ENCODE measurements at regions not wholly inside any gene's neighbourhood (a gene's known extent, or its start where the extent isn't known, plus 50 kb on each side); places are given as distances from the start of the nearest gene placed in this dataset.
A peak's percentile ranks its signal among the peaks of the same experiment; 100 is the strongest.

DNA sequence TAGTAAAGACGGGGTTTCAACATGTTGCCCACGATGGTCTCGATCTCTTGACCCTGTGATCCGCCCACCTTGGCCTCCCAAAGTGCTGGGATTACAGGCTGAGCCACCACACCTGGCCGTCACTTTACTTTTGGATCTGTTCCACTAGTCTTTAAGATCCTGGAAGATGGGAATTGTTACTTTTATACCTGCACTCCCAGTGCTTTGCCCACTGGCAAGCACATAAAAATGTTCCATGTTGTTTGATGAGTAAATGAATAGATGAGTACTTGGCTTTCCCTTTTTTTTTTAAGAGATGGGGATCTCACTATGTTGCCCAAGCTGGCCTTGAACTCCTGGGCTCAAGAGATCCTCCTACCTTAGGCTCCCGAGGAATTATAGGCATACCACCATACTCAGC is 84.8 kb upstream of the SASH1 start:
- H3K36me3 Mint-ChIP-seq: peaks cover 4% of the 10 kb centered on the region; the same call in 1 of the 2 replicates
- ChIA-PET POLR2A (no interaction called here), CTCF (interaction anchor here (0.5 kb wide), 1 partner anchor 23 kb away, joined by 3 read pairs; no protein-coding TSS in a partner anchor)

DNA sequence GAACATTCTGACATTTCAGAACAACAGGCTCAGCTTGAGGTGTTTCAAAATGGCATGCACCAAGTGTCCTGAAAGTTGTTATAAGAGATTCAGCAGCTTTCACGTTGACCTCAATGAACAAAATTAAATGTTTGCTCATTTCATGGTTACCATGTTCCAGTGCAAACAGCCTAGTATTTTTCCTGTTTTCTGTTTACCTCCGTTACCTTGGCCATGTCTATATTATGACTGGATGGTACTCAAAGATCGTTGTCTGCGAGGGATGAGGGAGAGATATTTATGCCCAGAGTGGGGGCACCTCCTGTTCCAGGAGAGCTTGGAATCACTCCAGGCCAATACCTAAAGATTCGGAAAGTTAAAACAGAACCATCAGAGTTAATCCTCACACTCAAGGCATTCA is 83.8 kb upstream of the SASH1 start:
- H3K4me1 Mint-ChIP-seq: peaks cover 33% of the 10 kb centered on the region
- DNase-seq (ENCODE audit: low spot score) (no peak), ATAC-seq (no peak)
- POLR2A ChIA-PET: no interaction called here
- peaks cover 12% of the 10 kb centered on the region for H3K9me3 Mint-ChIP-seq
- no peak for TF ChIP-seq ATF1 (CRISPR knock-in tag; IDR thresholded peaks at IDR 0.05)
- TF ChIP-seq ZNF423 (CRISPR knock-in tag; IDR thresholded peaks at IDR 0.05): no peak
- H3K27ac Mint-ChIP-seq: no peak overlapping the region
- no peaks in the 10 kb centered on the region for H3K27me3 Mint-ChIP-seq (ENCODE audit: low read depth)
- H3K36me3 Mint-ChIP-seq: peaks cover 4% of the 10 kb centered on the region; the same call in 1 of the 2 replicates
- CTCF ChIA-PET: interaction anchor here (1.2 kb wide), 1 partner anchor 14 kb away, joined by 4 read pairs; no protein-coding TSS in a partner anchor
- no peak overlapping the region for H3K4me3 Mint-ChIP-seq

More for the DNA sequence above, 84.8 kb upstream of the SASH1 start:
- no peak for DNase-seq (ENCODE audit: low spot score)
- Mint-ChIP-seq H3K4me1 (peaks cover 23% of the 10 kb centered on the region), H3K27me3 (ENCODE audit: low read depth) (no peaks in the 10 kb centered on the region), H3K4me3 (no peak overlapping the region), H3K27ac (no peak overlapping the region), H3K9me3 (peaks cover 13% of the 10 kb centered on the region)
- TF ChIP-seq ZNF423 (CRISPR knock-in tag; IDR thresholded peaks at IDR 0.05) (no peak), ZNF138 (CRISPR knock-in tag; conservative IDR thresholded peaks at IDR 0.05) (no peak), NR2C2 (CRISPR knock-in tag; IDR thresholded peaks at IDR 0.05) (no peak), ZNF263 (CRISPR knock-in tag; IDR thresholded peaks at IDR 0.05; ENCODE audit: low read depth) (no peak), TCF7 (CRISPR knock-in tag; IDR thresholded peaks at IDR 0.05; ENCODE audit: low read depth) (no peak)
- TF ChIP-seq, protein P1, sequence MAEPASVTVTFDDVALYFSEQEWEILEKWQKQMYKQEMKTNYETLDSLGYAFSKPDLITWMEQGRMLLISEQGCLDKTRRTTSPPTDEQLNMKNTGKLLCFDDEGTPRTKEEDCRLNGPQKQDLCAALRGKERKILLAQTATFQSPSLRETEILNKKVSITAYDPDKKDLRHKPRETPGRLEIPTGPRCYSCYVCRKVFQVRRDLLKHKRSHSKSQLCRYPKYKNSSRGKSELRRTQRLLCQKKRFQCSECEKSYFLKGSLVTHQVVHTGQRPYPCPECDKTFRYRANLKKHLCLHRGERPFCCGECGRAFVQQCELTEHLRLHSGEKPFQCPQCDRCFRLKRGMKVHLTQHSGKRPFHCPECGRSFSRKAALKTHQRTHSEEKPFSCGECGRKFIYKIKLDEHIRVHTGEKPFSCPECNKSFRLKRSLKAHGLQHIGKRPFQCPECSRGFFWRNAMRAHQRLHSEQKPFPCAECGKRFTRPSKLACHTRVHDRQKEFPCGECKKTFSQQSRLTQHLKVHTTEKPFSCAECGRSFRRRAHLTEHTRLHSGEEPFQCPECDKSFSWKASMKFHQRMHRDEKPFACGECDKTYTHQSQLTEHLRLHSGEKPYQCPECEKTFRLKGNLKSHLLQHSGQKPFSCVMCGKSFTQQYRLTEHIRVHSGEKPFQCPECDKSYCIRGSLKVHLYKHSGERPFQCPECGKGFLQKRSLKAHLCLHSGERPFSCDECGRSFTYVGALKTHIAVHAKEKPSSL (CRISPR knock-in tag; conservative IDR thresholded peaks at IDR 0.05): no peak
- no peak for ATAC-seq

DNA sequence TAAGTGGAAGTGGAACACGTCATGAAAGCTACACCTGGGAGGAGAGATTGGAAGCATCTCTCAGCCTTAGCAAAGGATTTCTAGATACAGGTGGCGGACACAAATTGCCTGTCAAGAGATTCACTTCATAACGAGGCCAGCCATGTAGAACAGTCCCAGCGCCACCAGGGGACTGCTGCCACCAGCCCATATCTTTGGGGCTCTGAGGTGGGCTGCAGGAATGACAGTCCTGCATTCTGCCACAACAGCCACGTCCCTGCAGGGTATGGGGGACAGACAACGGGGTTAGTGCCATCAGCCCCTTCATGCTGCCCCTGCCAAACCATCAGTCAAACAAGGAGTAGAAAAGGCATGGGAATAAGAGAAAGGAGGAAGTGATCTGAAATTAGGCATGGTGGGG is 81.2 kb upstream of the SASH1 start:
- Mint-ChIP-seq H3K9me3 (no peaks in the 10 kb centered on the region), H3K4me3 (no peak overlapping the region), H3K36me3 (no peaks in the 10 kb centered on the region), H3K4me1 (peaks cover 43% of the 10 kb centered on the region), H3K27ac (no peak overlapping the region), H3K27me3 (ENCODE audit: low read depth) (no peaks in the 10 kb centered on the region)
- DNase-seq (ENCODE audit: low spot score) (no peak), ATAC-seq (peak; percentile 51)
- no peak for TF ChIP-seq SOX15 (CRISPR knock-in tag; IDR thresholded peaks at IDR 0.05)
- TF ChIP-seq, protein P2, sequence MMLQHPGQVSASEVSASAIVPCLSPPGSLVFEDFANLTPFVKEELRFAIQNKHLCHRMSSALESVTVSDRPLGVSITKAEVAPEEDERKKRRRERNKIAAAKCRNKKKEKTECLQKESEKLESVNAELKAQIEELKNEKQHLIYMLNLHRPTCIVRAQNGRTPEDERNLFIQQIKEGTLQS (CRISPR knock-in tag; conservative IDR thresholded peaks at IDR 0.05): no peak
- no peak for TF ChIP-seq HMGA2 (CRISPR knock-in tag; IDR thresholded peaks at IDR 0.05)
- no peak for TF ChIP-seq JAZF1 (CRISPR knock-in tag; IDR thresholded peaks at IDR 0.05)
- no peak for TF ChIP-seq ZBTB21 (CRISPR knock-in tag; IDR thresholded peaks at IDR 0.05; ENCODE audit: borderline replicate concordance)
- TF ChIP-seq, protein P3, sequence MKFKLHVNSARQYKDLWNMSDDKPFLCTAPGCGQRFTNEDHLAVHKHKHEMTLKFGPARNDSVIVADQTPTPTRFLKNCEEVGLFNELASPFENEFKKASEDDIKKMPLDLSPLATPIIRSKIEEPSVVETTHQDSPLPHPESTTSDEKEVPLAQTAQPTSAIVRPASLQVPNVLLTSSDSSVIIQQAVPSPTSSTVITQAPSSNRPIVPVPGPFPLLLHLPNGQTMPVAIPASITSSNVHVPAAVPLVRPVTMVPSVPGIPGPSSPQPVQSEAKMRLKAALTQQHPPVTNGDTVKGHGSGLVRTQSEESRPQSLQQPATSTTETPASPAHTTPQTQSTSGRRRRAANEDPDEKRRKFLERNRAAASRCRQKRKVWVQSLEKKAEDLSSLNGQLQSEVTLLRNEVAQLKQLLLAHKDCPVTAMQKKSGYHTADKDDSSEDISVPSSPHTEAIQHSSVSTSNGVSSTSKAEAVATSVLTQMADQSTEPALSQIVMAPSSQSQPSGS (CRISPR knock-in tag; IDR thresholded peaks at IDR 0.05; ENCODE audit: borderline replicate concordance, low read depth): no peak
- TF ChIP-seq, protein P4, sequence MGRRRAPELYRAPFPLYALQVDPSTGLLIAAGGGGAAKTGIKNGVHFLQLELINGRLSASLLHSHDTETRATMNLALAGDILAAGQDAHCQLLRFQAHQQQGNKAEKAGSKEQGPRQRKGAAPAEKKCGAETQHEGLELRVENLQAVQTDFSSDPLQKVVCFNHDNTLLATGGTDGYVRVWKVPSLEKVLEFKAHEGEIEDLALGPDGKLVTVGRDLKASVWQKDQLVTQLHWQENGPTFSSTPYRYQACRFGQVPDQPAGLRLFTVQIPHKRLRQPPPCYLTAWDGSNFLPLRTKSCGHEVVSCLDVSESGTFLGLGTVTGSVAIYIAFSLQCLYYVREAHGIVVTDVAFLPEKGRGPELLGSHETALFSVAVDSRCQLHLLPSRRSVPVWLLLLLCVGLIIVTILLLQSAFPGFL (CRISPR knock-in tag; IDR thresholded peaks at IDR 0.05; ENCODE audit: borderline replicate concordance): no peak
- TF ChIP-seq SP1 (CRISPR knock-in tag; conservative IDR thresholded peaks at IDR 0.05): no peak
- TF ChIP-seq, protein P5, sequence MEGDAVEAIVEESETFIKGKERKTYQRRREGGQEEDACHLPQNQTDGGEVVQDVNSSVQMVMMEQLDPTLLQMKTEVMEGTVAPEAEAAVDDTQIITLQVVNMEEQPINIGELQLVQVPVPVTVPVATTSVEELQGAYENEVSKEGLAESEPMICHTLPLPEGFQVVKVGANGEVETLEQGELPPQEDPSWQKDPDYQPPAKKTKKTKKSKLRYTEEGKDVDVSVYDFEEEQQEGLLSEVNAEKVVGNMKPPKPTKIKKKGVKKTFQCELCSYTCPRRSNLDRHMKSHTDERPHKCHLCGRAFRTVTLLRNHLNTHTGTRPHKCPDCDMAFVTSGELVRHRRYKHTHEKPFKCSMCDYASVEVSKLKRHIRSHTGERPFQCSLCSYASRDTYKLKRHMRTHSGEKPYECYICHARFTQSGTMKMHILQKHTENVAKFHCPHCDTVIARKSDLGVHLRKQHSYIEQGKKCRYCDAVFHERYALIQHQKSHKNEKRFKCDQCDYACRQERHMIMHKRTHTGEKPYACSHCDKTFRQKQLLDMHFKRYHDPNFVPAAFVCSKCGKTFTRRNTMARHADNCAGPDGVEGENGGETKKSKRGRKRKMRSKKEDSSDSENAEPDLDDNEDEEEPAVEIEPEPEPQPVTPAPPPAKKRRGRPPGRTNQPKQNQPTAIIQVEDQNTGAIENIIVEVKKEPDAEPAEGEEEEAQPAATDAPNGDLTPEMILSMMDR (IDR thresholded peaks at IDR 0.05): no peak
- TF ChIP-seq, protein P6, sequence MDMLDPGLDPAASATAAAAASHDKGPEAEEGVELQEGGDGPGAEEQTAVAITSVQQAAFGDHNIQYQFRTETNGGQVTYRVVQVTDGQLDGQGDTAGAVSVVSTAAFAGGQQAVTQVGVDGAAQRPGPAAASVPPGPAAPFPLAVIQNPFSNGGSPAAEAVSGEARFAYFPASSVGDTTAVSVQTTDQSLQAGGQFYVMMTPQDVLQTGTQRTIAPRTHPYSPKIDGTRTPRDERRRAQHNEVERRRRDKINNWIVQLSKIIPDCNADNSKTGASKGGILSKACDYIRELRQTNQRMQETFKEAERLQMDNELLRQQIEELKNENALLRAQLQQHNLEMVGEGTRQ (CRISPR knock-in tag; IDR thresholded peaks at IDR 0.05): no peak
- CTCF ChIA-PET: no interaction called here
- POLR2A ChIA-PET: no interaction called here
